ENCODE measurements at regions not wholly inside any gene's neighbourhood (a gene's known extent, or its start where the extent isn't known, plus 50 kb on each side); places are given as distances from the start of the nearest gene placed in this dataset.

- TF ChIP-seq POLR2AphosphoS5 (IDR thresholded peaks at IDR 0.05; ENCODE audit: low read depth, low read length) (no peak), SMC3 (IDR thresholded peaks at IDR 0.05; ENCODE audit: low read length) (no peak), ATF3 (CRISPR knock-in tag; IDR thresholded peaks at IDR 0.05) (no peak), MTA3 (CRISPR knock-in tag; IDR thresholded peaks at IDR 0.05) (no peak), ZSCAN29 (CRISPR knock-in tag; conservative IDR thresholded peaks at IDR 0.05) (no peak), SMARCC2 (IDR thresholded peaks at IDR 0.05) (no peak), NFE2L1 (CRISPR knock-in tag; IDR thresholded peaks at IDR 0.05; ENCODE audit: borderline replicate concordance) (no peak), IKZF1 (IDR thresholded peaks at IDR 0.05) (no peak), FOXA1 (IDR thresholded peaks at IDR 0.05) (no peak), FOXA1 (CRISPR knock-in tag; IDR thresholded peaks at IDR 0.05) (no peak)
Observed at GRCh38 chr17:68179926-68180285, 67.9 kb upstream of the AMZ2 start.

Data from HepG2 (cell line).